H1 (cell line): ENCODE measurements at regions not wholly inside any gene's neighbourhood (a gene's known extent, or its start where the extent isn't known, plus 50 kb on each side); places are given as distances from the start of the nearest gene placed in this dataset.

Experiments
- CTCF ChIA-PET: fragments of 300-600 bp; sonication (Branson Sonifier 250); formaldehyde crosslinking; loops from one replicate; lab custom pipeline; 2021; ENCODE audit not compliant: partially characterized antibody; lab: Charles Lee
- POLR2A ChIA-PET: fragments of 300-600 bp; sonication (Branson Sonifier 250); formaldehyde crosslinking; loops from one replicate; lab custom pipeline; 2021; ENCODE audit warnings: inconsistent platforms; ENCODE audit not compliant: partially characterized antibody; lab: Charles Lee
- DNase-seq, 2 experiments: peaks; one replicate each; pipeline versions ENCODE4 v3.0.0 to v3.0.0-alpha.2; 2010 to 2022; ENCODE audit warnings: low spot score in 2 of 2, low read depth in 1 of 2, mixed read lengths in 1 of 2
- FAIRE-seq: peaks from 2 replicates; lab custom pipeline; 2011; peaks lifted over from hg19 to GRCh38; lab: Jason Lieb, UNC
- H2AFZ ChIP-seq: 2 replicates; pipeline ENCODE4 v1.8.1; 2012; ENCODE audit warnings: low read length, inconsistent platforms
- H2AK5ac ChIP-seq: 2 replicates; pipeline ENCODE4 v1.6.1; 2013; ENCODE audit warnings: low read depth, low read length
- H2BK120ac ChIP-seq: replicated peaks from 2 replicates; pipeline ENCODE3; 2013; ENCODE audit warnings: low read depth, low read length, inconsistent platforms
- H2BK12ac ChIP-seq: 2 replicates; pipeline ENCODE4 v1.6.1; 2013; ENCODE audit warnings: low read depth, low read length
- H2BK15ac ChIP-seq: 2 replicates; pipeline ENCODE4 v1.6.1; 2013; ENCODE audit warnings: low read length
- H2BK20ac ChIP-seq: 2 replicates; pipeline ENCODE4 v1.6.1; 2013; ENCODE audit warnings: low read length
- H2BK5ac ChIP-seq: 2 replicates; pipeline ENCODE4 v1.6.1; 2013; ENCODE audit warnings: low read depth, low read length
- H3K14ac ChIP-seq: 2 replicates; pipeline ENCODE4 v1.6.1; 2013; ENCODE audit warnings: inconsistent platforms; ENCODE audit not compliant: insufficient read length
- H3K18ac ChIP-seq: 2 replicates; pipeline ENCODE4 v1.6.1; 2013; ENCODE audit warnings: low read length; ENCODE audit errors: extremely low read depth
- H3K23ac ChIP-seq: 2 replicates; pipeline ENCODE4 v1.6.1; 2013; ENCODE audit warnings: inconsistent platforms; ENCODE audit not compliant: insufficient read length
- H3K23me2 ChIP-seq: 2 replicates; pipeline ENCODE4 v1.6.1; 2013; ENCODE audit warnings: low read depth, low read length
- H3K27ac ChIP-seq: 2 replicates; pipeline ENCODE4 v1.6.1; 2011; ENCODE audit warnings: low read depth, low read length, inconsistent platforms
- H3K27me3 ChIP-seq, 4 experiments: replicated peaks in 1 of 4; 1 replicate in 1 of 4; 2 replicates in 3 of 4; pipeline versions ENCODE4 v1.6.1 to v1.8.1; 2011 to 2013; ENCODE audit warnings: low read length in 3 of 4, mild to moderate bottlenecking in 3 of 4, inconsistent platforms in 2 of 4, mixed read lengths in 2 of 4, moderate library complexity in 1 of 4; ENCODE audit not compliant: control insufficient read depth in 3 of 4, insufficient read depth in 3 of 4; ENCODE audit errors: extremely low read depth in 1 of 4
- H3K36me3 ChIP-seq, 4 experiments: 2 replicates each; pipeline versions ENCODE4 v1.6.1 to v1.8.1; 2011 to 2013; ENCODE audit warnings: mild to moderate bottlenecking in 4 of 4, low read length in 3 of 4, moderate library complexity in 2 of 4, control low read depth in 1 of 4, inconsistent platforms in 1 of 4; ENCODE audit not compliant: insufficient read depth in 4 of 4, control insufficient read depth in 2 of 4
- H3K4ac ChIP-seq: replicated peaks from 2 replicates; pipeline ENCODE3; 2013; ENCODE audit warnings: low read length, low read depth, mixed read lengths, inconsistent platforms; ENCODE audit not compliant: insufficient read length
- H3K4me1 ChIP-seq, 4 experiments: replicated peaks in 1 of 4; 1 replicate in 1 of 4; 2 replicates in 3 of 4; pipeline versions ENCODE4 v1.6.1 to v1.8.1; 2011 to 2013; ENCODE audit warnings: low read length in 3 of 4, inconsistent platforms in 2 of 4, mixed read lengths in 1 of 4; ENCODE audit not compliant: insufficient read depth in 4 of 4, control insufficient read depth in 3 of 4
- H3K4me2 ChIP-seq, 2 experiments: 2 replicates each; pipeline versions ENCODE4 v1.6.1 to v1.8.1; 2011 to 2013; ENCODE audit warnings: low read depth in 2 of 2, low read length in 2 of 2, control low read depth in 1 of 2, inconsistent platforms in 1 of 2, mild to moderate bottlenecking in 1 of 2; ENCODE audit not compliant: insufficient read depth in 1 of 2
- H3K4me3 ChIP-seq, 4 experiments: fragments of 200-600, 300-600 bp in 1 of 4; sonication (generic), shearing (Covaris generic), sonication (Bioruptor Twin) in 1 of 4; 2 replicates each; pipeline versions ENCODE4 v1.5.1 to v1.8.1; 2011 to 2016; ENCODE audit warnings: low read length in 4 of 4, low read depth in 3 of 4, control low read depth in 2 of 4, inconsistent platforms in 2 of 4, mild to moderate bottlenecking in 2 of 4, mixed read lengths in 1 of 4, moderate library complexity in 1 of 4; ENCODE audit not compliant: insufficient read depth in 2 of 4; ENCODE audit errors: extremely low read depth in 1 of 4
- H3K56ac ChIP-seq: replicated peaks from 2 replicates; pipeline ENCODE3; 2013; ENCODE audit warnings: low read depth, mild to moderate bottlenecking, mixed read lengths, low read length, inconsistent platforms; ENCODE audit not compliant: insufficient read length
- H3K79me1 ChIP-seq: 2 replicates; pipeline ENCODE4 v1.6.1; 2013; ENCODE audit warnings: low read depth, low read length, control low read depth
- H3K79me2 ChIP-seq, 2 experiments: 2 replicates each; pipeline versions ENCODE4 v1.6.1 to v1.8.1; 2012 to 2013; ENCODE audit warnings: low read length in 2 of 2, mild to moderate bottlenecking in 2 of 2, inconsistent platforms in 1 of 2; ENCODE audit not compliant: insufficient read depth in 2 of 2, control insufficient read depth in 1 of 2
- H3K9ac ChIP-seq, 4 experiments: replicated peaks in 1 of 4; 1 replicate in 1 of 4; 2 replicates in 3 of 4; pipeline versions ENCODE4 v1.6.1 to v1.8.1; 2011 to 2013; ENCODE audit warnings: low read depth in 3 of 4, low read length in 3 of 4, control low read depth in 2 of 4, mild to moderate bottlenecking in 2 of 4, moderate library complexity in 2 of 4, inconsistent platforms in 1 of 4; ENCODE audit errors: extremely low read depth in 1 of 4
- H3K9me3 ChIP-seq, 2 experiments: 2 replicates each; pipeline versions ENCODE4 v1.6.1 to v1.8.1; 2012 to 2013; ENCODE audit warnings: mild to moderate bottlenecking in 2 of 2, moderate library complexity in 2 of 2, control low read depth in 1 of 2, inconsistent platforms in 1 of 2, low read depth in 1 of 2, low read length in 1 of 2, mixed read lengths in 1 of 2; ENCODE audit not compliant: insufficient read depth in 2 of 2
- H4K20me1 ChIP-seq, 2 experiments: replicated peaks in 1 of 2; 2 replicates each; pipeline versions ENCODE3 to v1.8.1; 2011 to 2013; ENCODE audit warnings: inconsistent platforms in 2 of 2, low read length in 2 of 2, mild to moderate bottlenecking in 1 of 2; ENCODE audit not compliant: insufficient read depth in 2 of 2, control insufficient read depth in 1 of 2
- H4K5ac ChIP-seq: 2 replicates; pipeline ENCODE4 v1.6.1; 2013; ENCODE audit warnings: low read length, low read depth, mixed read lengths, inconsistent platforms; ENCODE audit not compliant: insufficient read length
- H4K8ac ChIP-seq: 2 replicates; pipeline ENCODE4 v1.8.0; 2013; ENCODE audit warnings: mild to moderate bottlenecking, moderate library complexity, low read length, inconsistent platforms; ENCODE audit not compliant: insufficient read depth; ENCODE audit errors: extremely low read depth
- H4K91ac ChIP-seq: replicated peaks from 2 replicates; pipeline ENCODE3; 2013; ENCODE audit warnings: low read length, mixed read lengths, inconsistent platforms; ENCODE audit not compliant: insufficient read length
- CREB1 ChIP-seq: IDR thresholded peaks from 2 replicates; pipeline ENCODE4 v1.6.1; 2012; ENCODE audit warnings: inconsistent platforms
- CTBP2 ChIP-seq: IDR thresholded peaks from 2 replicates; pipeline ENCODE4 v1.7.0; 2011; ENCODE audit warnings: borderline replicate concordance, mild to moderate bottlenecking, moderate library complexity, mixed read lengths, low read length; ENCODE audit not compliant: insufficient read depth, insufficient read length
- RFX5 ChIP-seq: IDR thresholded peaks from 2 replicates; pipeline ENCODE4 v1.6.1; 2011; ENCODE audit warnings: low read depth, low read length, improper control_type of control experiment, borderline replicate concordance
- RXRA ChIP-seq: IDR thresholded peaks from 2 replicates; pipeline ENCODE4 v1.6.1; 2011; ENCODE audit warnings: low read depth, mild to moderate bottlenecking, low read length, moderate library complexity; ENCODE audit not compliant: insufficient read depth
- SAP30 ChIP-seq: fragments of 300-600 bp; sonication (generic); IDR thresholded peaks from 2 replicates; pipeline ENCODE4 v1.7.1; 2012; ENCODE audit warnings: low read length, moderate library complexity, mild to moderate bottlenecking, inconsistent platforms; ENCODE audit not compliant: insufficient read depth, insufficient replicate concordance
- SIRT6 ChIP-seq: IDR thresholded peaks from one replicate; pipeline ENCODE4 v1.7.1; 2012; ENCODE audit warnings: low read length, inconsistent platforms
- SUZ12 ChIP-seq: fragments of 200-600 bp; sonication (generic); IDR thresholded peaks from 2 replicates; pipeline ENCODE4 v1.6.1; 2012; ENCODE audit warnings: mild to moderate bottlenecking, inconsistent platforms, low read length, moderate library complexity, mixed read lengths
- TAF7 ChIP-seq: optimal IDR thresholded peaks from 2 replicates; pipeline ENCODE3; 2011; ENCODE audit warnings: low read depth, mild to moderate bottlenecking, inconsistent platforms, low read length, moderate library complexity, borderline replicate concordance

DNA sequence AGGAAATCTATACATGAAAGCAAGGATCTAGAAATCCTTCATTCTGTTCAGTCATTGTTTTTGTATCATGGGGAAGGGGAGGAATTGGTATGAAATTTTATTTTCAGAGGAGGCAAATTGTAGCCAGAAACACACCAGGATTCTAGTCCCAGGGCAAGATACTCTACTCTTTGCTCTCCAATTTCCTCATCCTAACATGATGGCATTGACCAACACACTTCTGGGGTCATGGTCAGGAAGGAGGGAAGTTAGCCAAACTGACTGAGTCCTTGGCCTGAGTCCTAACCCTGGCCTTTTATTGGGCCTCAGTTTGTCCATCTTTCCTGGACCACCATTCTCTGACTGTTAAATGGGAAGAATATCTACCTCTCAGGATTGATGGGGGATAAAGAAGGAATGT, 65.5 kb downstream of the BBS10 start:
- peaks cover 0 to 6% (median 4%) of the 10 kb centered on the region in 4 experiments; a peak in 2 of 7 replicates for H3K4me1 ChIP-seq
- H3K4ac ChIP-seq, result no peak overlapping the region
- H2BK12ac ChIP-seq, result no peak overlapping the region
- no peak overlapping the region for H3K14ac ChIP-seq
- H3K18ac ChIP-seq, result no peak overlapping the region
- H2AK5ac ChIP-seq, result no peak overlapping the region
- FAIRE-seq, result no peak
- no peaks in the 10 kb centered on the region for H4K20me1 ChIP-seq
- no peak overlapping the region for H4K91ac ChIP-seq
- H3K27ac ChIP-seq, result no peak overlapping the region
- POLR2A ChIA-PET, result no interaction called here
- no peak overlapping the region for H3K4me3 ChIP-seq
- H3K79me2 ChIP-seq, result no peaks in the 10 kb centered on the region
- no peak overlapping the region for H2BK5ac ChIP-seq
- no peak overlapping the region for H3K56ac ChIP-seq
- H2AFZ ChIP-seq, result no peak overlapping the region
- no peaks in the 10 kb centered on the region for H3K79me1 ChIP-seq
- H3K4me2 ChIP-seq, result no peak overlapping the region
- no peak overlapping the region for H2BK20ac ChIP-seq
- H3K9me3 ChIP-seq, result no peaks in the 10 kb centered on the region
- no peak overlapping the region for H2BK15ac ChIP-seq
- H3K9ac ChIP-seq, result no peak overlapping the region
- no peak overlapping the region for H3K23ac ChIP-seq
- no peak overlapping the region for H2BK120ac ChIP-seq
- CTCF ChIA-PET, result no interaction called here
- no peaks in the 10 kb centered on the region for H3K36me3 ChIP-seq
- H3K27me3 ChIP-seq, result no peaks in the 10 kb centered on the region
- H3K23me2 ChIP-seq, result no peaks in the 10 kb centered on the region
- H4K8ac ChIP-seq, result no peak overlapping the region
- no peak for TF ChIP-seq RXRA
- no peak for TF ChIP-seq SIRT6
- TF ChIP-seq SUZ12, result no peak
- no peak for TF ChIP-seq RFX5
- no peak for TF ChIP-seq CTBP2
- TF ChIP-seq TAF7, result no peak
- TF ChIP-seq SAP30, result no peak
- TF ChIP-seq CREB1, result no peak
- no peak overlapping the region for H4K5ac ChIP-seq
- DNase-seq, result no peak
